GM10266 (cell line): ENCODE measurements at regions not wholly inside any gene's neighbourhood (a gene's known extent, or its start where the extent isn't known, plus 50 kb on each side); places are given as distances from the start of the nearest gene placed in this dataset.

Experiments
- DNase-seq: peaks from one replicate; pipeline ENCODE4 v3.0.0; 2012; ENCODE audit errors: extremely low spot score
- CTCF ChIP-seq: IDR thresholded peaks from 2 replicates; pipeline ENCODE4 v1.5.1; 2012; ENCODE audit warnings: mild to moderate bottlenecking, low read depth; ENCODE audit not compliant: control insufficient read depth, insufficient read depth; ENCODE audit errors: missing control alignments

GRCh38 chr9:11003836-11004235, 391.0 kb upstream of the PTPRD start:
- TF ChIP-seq CTCF, result no peak
- no peak for DNase-seq

GRCh38 chr9:11011696-11012095, 398.9 kb upstream of the PTPRD start:
- DNase-seq, result no peak
- TF ChIP-seq CTCF, result no peak

GRCh38 chr9:11016081-11016480, 403.3 kb upstream of the PTPRD start:
- DNase-seq, result no peak
- TF ChIP-seq CTCF, result no peak

GRCh38 chr9:11023201-11023600, 410.4 kb upstream of the PTPRD start:
- DNase-seq, result no peak
- no peak for TF ChIP-seq CTCF

- TF ChIP-seq CTCF, result no peak
- no peak for DNase-seq
These were observed 413.0 kb upstream of the PTPRD start for GRCh38 chr9:11025775-11026174.

- DNase-seq, result no peak
- no peak for TF ChIP-seq CTCF
These were observed 425.6 kb upstream of the PTPRD start for GRCh38 chr9:11038366-11038765.

- DNase-seq, result no peak
- TF ChIP-seq CTCF, result no peak
These were observed 426.2 kb upstream of the PTPRD start for GRCh38 chr9:11039006-11039405.

GRCh38 chr9:11045589-11045988, 432.8 kb upstream of the PTPRD start:
- no peak for DNase-seq

More at GRCh38 chr9:11045589-11045988, 432.8 kb upstream of the PTPRD start:
- TF ChIP-seq CTCF, result no peak
